A549 (cell line): ENCODE measurements at regions not wholly inside any gene's neighbourhood (a gene's known extent, or its start where the extent isn't known, plus 50 kb on each side); places are given as distances from the start of the nearest gene placed in this dataset.
A peak's percentile ranks its signal among the peaks of the same experiment; 100 is the strongest.

Source experiments
- ATAC-seq, 2 experiments: fragments of 200-7000 bp in 1 of 2; fragments of >200 bp in 1 of 2; cut with Nextera tagmentation in 1 of 2; cut with Tn5 transposase in 1 of 2; 3 replicates each; pipeline versions ENCODE4 v1.8.0 to v1.9.1; 2018 to 2020; ENCODE audit warnings: mild to moderate bottlenecking in 1 of 2, moderate library complexity in 1 of 2
- CTCF ChIA-PET: fragments of 300-600 bp; sonication (Branson Sonifier 250); formaldehyde crosslinking; extraction: SDS; loops from one replicate; lab custom pipeline; 2021; ENCODE audit warnings: antibody characterized with exemption, inconsistent platforms; lab: Yijun Ruan, JAX
- POLR2A ChIA-PET: fragments of 350-600 bp; formaldehyde crosslinking; extraction: SDS; loops from one replicate; lab custom pipeline; 2021; ENCODE audit warnings: antibody characterized with exemption, inconsistent platforms; lab: Yijun Ruan, JAX
- DNase-seq, 2 experiments: peaks; one replicate each; pipeline versions ENCODE4 v3.0.0 to v3.0.0-alpha.2; 2011 to 2016; ENCODE audit warnings: low read depth in 1 of 2, low spot score in 1 of 2
- FAIRE-seq: peaks from 2 replicates; lab custom pipeline; 2011; peaks lifted over from hg19 to GRCh38; lab: Jason Lieb, UNC
- H3K27ac ChIP-seq, 2 experiments: fragments of >200 bp; sonication (Bioruptor Twin); formaldehyde crosslinking; 3 replicates each; pipeline ENCODE4 v1.5.1; 2016 to 2017
- H3K4me1 ChIP-seq: fragments of >200 bp; sonication (Bioruptor Twin); formaldehyde crosslinking; 3 replicates; pipeline ENCODE4 v1.6.1; 2016
- H3K4me2 ChIP-seq: fragments of >200 bp; sonication (Bioruptor Twin); formaldehyde crosslinking; 3 replicates; pipeline ENCODE4 v1.6.1; 2016
- H3K4me3 ChIP-seq: fragments of >200 bp; sonication (Bioruptor Twin); formaldehyde crosslinking; 3 replicates; pipeline ENCODE4 v1.5.1; 2016
- H3K9me3 ChIP-seq: fragments of >200 bp; sonication (Bioruptor Twin); formaldehyde crosslinking; 3 replicates; pipeline ENCODE4 v1.6.1; 2016
- CBX2 ChIP-seq: fragments of 200-600 bp; sonication (generic); IDR thresholded peaks from 2 replicates; pipeline ENCODE4 v1.6.1; 2016; ENCODE audit warnings: low read depth, mild to moderate bottlenecking, borderline replicate concordance
- CBX8 ChIP-seq: fragments of 200-600 bp; sonication (generic); IDR thresholded peaks from 2 replicates; pipeline ENCODE4 v1.6.1; 2016
- CHD2 ChIP-seq: fragments of 150-350 bp; IDR thresholded peaks from 2 replicates; pipeline ENCODE4 v1.6.1; 2014; ENCODE audit warnings: low read length; ENCODE audit not compliant: partially characterized antibody
- E2F6 ChIP-seq: IDR thresholded peaks from 2 replicates; pipeline ENCODE4 v1.6.1; 2012; ENCODE audit warnings: low read depth, borderline replicate concordance
- EHF ChIP-seq: fragments of 250-450 bp; sonication (Bioruptor Pico); IDR thresholded peaks from 2 replicates; pipeline ENCODE4 v1.5.0; 2020; ENCODE audit warnings: mild to moderate bottlenecking
- ELK1 ChIP-seq: fragments of 150-350 bp; IDR thresholded peaks from 2 replicates; pipeline ENCODE4 v1.6.1; 2014; ENCODE audit warnings: low read depth, mild to moderate bottlenecking, low read length
- ESRRA ChIP-seq: fragments of 150-350 bp; IDR thresholded peaks from 2 replicates; pipeline ENCODE4 v1.6.1; 2014; ENCODE audit warnings: mild to moderate bottlenecking, low read length, borderline replicate concordance
- FOXS1 ChIP-seq: fragments of 250-450 bp; sonication (Bioruptor Pico); IDR thresholded peaks from 2 replicates; pipeline ENCODE4 v1.5.0; 2020; ENCODE audit warnings: mild to moderate bottlenecking, moderate library complexity
- HDAC2 ChIP-seq: fragments of 200-600 bp; sonication (generic); IDR thresholded peaks from 2 replicates; pipeline ENCODE4 v1.6.1; 2016
- HOXA7 ChIP-seq: fragments of 250-450 bp; sonication (Bioruptor Pico); IDR thresholded peaks from 2 replicates; pipeline ENCODE4 v1.5.0; 2020; ENCODE audit warnings: mild to moderate bottlenecking, moderate library complexity
- HOXB13 ChIP-seq: fragments of 250-450 bp; sonication (Bioruptor Pico); IDR thresholded peaks from 2 replicates; pipeline ENCODE4 v1.5.0; 2020; ENCODE audit warnings: low read depth, mild to moderate bottlenecking, moderate library complexity
- JUN ChIP-seq, 2 experiments: fragments of >200 bp; sonication (Bioruptor Twin); formaldehyde crosslinking; IDR thresholded peaks; 2 replicates in 1 of 2; 3 replicates in 1 of 2; pipeline ENCODE4 v1.6.1; 2016 to 2017
- MYC ChIP-seq: IDR thresholded peaks from 2 replicates; pipeline ENCODE4 v1.6.1; 2012; ENCODE audit warnings: mild to moderate bottlenecking, inconsistent platforms, low read length, improper control_type of control experiment, borderline replicate concordance
- PBX3 ChIP-seq: IDR thresholded peaks from 2 replicates; pipeline ENCODE4 v1.6.1; 2012
- RAD21 ChIP-seq, 2 experiments: fragments of >200 bp in 1 of 2; sonication (Bioruptor Twin) in 1 of 2; formaldehyde crosslinking in 1 of 2; IDR thresholded peaks in 1 of 2; conservative IDR thresholded peaks in 1 of 2; 2 replicates in 1 of 2; 3 replicates in 1 of 2; pipeline ENCODE4 v1.6.1; 2012 to 2018; ENCODE audit warnings: inconsistent platforms in 1 of 2
- RARB ChIP-seq: fragments of 250-450 bp; sonication (Bioruptor Pico); IDR thresholded peaks from 2 replicates; pipeline ENCODE4 v1.8.0; 2021; ENCODE audit warnings: mild to moderate bottlenecking, moderate library complexity
- REST ChIP-seq: fragments of 200-600 bp; sonication (generic); IDR thresholded peaks from 2 replicates; pipeline ENCODE4 v1.6.1; 2016; ENCODE audit warnings: antibody characterized with exemption, mild to moderate bottlenecking, moderate library complexity
- RFX5 ChIP-seq: fragments of 450-650 bp; IDR thresholded peaks from 2 replicates; pipeline ENCODE4 v1.7.1; 2014; ENCODE audit warnings: antibody characterized with exemption, mild to moderate bottlenecking, moderate library complexity
- SMC3 ChIP-seq: fragments of >200 bp; sonication (Bioruptor Twin); formaldehyde crosslinking; IDR thresholded peaks from 3 replicates; pipeline ENCODE4 v1.6.1; 2018; ENCODE audit warnings: inconsistent platforms
- SREBF2 ChIP-seq: fragments of 450-650 bp; IDR thresholded peaks from 2 replicates; pipeline ENCODE4 v1.6.1; 2014; ENCODE audit warnings: mild to moderate bottlenecking, moderate library complexity
- TFCP2L1 ChIP-seq: fragments of 250-450 bp; sonication (Bioruptor Pico); IDR thresholded peaks from 2 replicates; pipeline ENCODE4 v1.5.0; 2021; ENCODE audit warnings: mild to moderate bottlenecking
- TP53 ChIP-seq: fragments of 250-450 bp; sonication (Bioruptor Pico); IDR thresholded peaks from 2 replicates; pipeline ENCODE4 v1.5.0; 2021; ENCODE audit warnings: mild to moderate bottlenecking, moderate library complexity
- ZC3H11A ChIP-seq: fragments of 450-650 bp; IDR thresholded peaks from 2 replicates; pipeline ENCODE4 v1.6.1; 2014; ENCODE audit warnings: antibody characterized with exemption, mild to moderate bottlenecking
- ZSCAN20 ChIP-seq: fragments of 250-450 bp; sonication (Bioruptor Pico); IDR thresholded peaks from 2 replicates; pipeline ENCODE4 v1.8.0; 2022; ENCODE audit warnings: mild to moderate bottlenecking, moderate library complexity
- WGBS: methylation state at CpG from one replicate; pipeline ENCODE4 v1.1.6; 2017; ENCODE audit errors: missing lambda C conversion rate; 5-methylcytosine and 5-hydroxymethylcytosine counted together

GRCh38 chr1:37399830-37400464 is 74.4 kb upstream of the ZC3H12A start:
- H3K4me1 ChIP-seq: no peaks in the 10 kb centered on the region
- no peak overlapping the region for H3K4me2 ChIP-seq
- TF ChIP-seq REST: no peak
- TF ChIP-seq CBX2: no peak
- no peak for TF ChIP-seq ELK1
- no peak for TF ChIP-seq SMC3
- no peak for TF ChIP-seq PBX3
- no peak for TF ChIP-seq RARB (CRISPR knock-in tag)
- no peak for TF ChIP-seq SREBF2
- WGBS: 25% methylated on average over 3 of the region's 3 CpGs
- no peak for FAIRE-seq
- ChIA-PET POLR2A (no interaction called here), CTCF (interaction anchor here (0.6 kb wide), 1 partner anchor 76 kb away, joined by 3 read pairs; no protein-coding TSS in a partner anchor)
- H3K27ac ChIP-seq: no peak overlapping the region
- DNase-seq: no peak
- ATAC-seq: no peak
- H3K4me3 ChIP-seq: no peak overlapping the region
- H3K9me3 ChIP-seq: no peaks in the 10 kb centered on the region

GRCh38 chr1:37400466-37401225 is 73.7 kb upstream of the ZC3H12A start:
- FAIRE-seq (no peak), ATAC-seq (no peak), DNase-seq (no peak)
- Histone ChIP-seq H3K27ac (no peak overlapping the region), H3K9me3 (no peaks in the 10 kb centered on the region), H3K4me2 (no peak overlapping the region), H3K4me1 (no peaks in the 10 kb centered on the region), H3K4me3 (no peak overlapping the region)
- TF ChIP-seq RFX5: no peak
- ChIA-PET POLR2A (no interaction called here), CTCF (no interaction called here)
- WGBS: 53% methylated on average over 21 of the region's 21 CpGs

- CTCF ChIA-PET: no interaction called here
- ATAC-seq: peak in 1 of 2 experiments; percentile 55; a peak in 4 of 6 replicates
- Histone ChIP-seq H3K4me2 (no peak overlapping the region), H3K9me3 (no peaks in the 10 kb centered on the region), H3K4me1 (no peaks in the 10 kb centered on the region), H3K27ac (no peak overlapping the region)
- WGBS: 63% methylated on average over 4 of the region's 4 CpGs
- FAIRE-seq: no peak
- DNase-seq: no peak
- TF ChIP-seq JUN (IDR thresholded peaks at IDR 0.05) (no peak), RAD21 (conservative IDR thresholded peaks at IDR 0.05 in 1 of 2, IDR thresholded peaks at IDR 0.05 in 1 of 2) (no peak), HDAC2 (no peak), FOXS1 (no peak), CBX8 (no peak), HOXB13 (CRISPR knock-in tag) (no peak), MYC (no peak), ESRRA (no peak), RARB (CRISPR knock-in tag) (no peak), TFCP2L1 (CRISPR knock-in tag) (no peak), CHD2 (no peak), TP53 (no peak), ZSCAN20 (CRISPR knock-in tag) (no peak), EHF (CRISPR knock-in tag) (no peak), E2F6 (no peak), RFX5 (no peak), HOXA7 (CRISPR knock-in tag) (no peak), SREBF2 (no peak), ZC3H11A (no peak)
- TF ChIP-seq, all 56 proteins: peak for 0
- POLR2A ChIA-PET: no interaction called here
- no peak overlapping the region for H3K4me3 ChIP-seq
Measured at GRCh38 chr1:37403166-37403565, 71.2 kb upstream of the ZC3H12A start.
